ENCODE measurements at regions not wholly inside any gene's neighbourhood (a gene's known extent, or its start where the extent isn't known, plus 50 kb on each side); places are given as distances from the start of the nearest gene placed in this dataset.

DNA sequence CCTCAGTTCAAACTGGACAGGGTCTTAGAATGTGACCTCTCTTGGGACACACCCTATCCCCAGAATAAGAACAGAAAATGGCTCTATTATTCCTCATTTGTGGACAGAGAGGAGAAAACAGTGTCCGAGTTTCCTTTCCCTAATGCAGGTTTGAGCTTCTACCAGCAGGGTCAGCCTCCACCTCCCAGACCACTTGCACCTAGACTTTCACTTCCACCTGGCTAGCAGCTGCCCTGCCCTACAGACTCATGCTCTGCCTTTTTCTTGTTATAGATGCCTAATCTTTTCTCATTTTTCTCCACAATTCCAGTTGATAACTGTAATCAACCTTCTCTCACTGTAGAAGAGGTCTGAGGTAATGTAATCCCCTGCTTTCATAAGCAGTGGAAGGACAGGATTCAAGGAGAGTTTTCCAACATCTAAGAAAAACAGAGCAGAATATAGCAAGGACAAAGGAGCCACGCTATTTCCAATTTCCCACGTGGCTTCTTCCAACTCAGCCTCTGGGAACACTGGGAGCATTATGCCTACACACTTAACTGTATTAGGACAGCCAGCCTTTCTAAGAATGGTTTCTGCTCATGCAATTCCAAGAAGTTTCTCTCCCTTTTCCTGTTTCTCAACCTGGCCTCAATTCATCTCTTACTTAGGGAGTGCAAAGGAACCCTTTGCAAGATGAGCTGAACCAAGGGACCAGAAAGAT is 239.8 kb downstream of the BCL11A start:
- TF ChIP-seq, protein P1, sequence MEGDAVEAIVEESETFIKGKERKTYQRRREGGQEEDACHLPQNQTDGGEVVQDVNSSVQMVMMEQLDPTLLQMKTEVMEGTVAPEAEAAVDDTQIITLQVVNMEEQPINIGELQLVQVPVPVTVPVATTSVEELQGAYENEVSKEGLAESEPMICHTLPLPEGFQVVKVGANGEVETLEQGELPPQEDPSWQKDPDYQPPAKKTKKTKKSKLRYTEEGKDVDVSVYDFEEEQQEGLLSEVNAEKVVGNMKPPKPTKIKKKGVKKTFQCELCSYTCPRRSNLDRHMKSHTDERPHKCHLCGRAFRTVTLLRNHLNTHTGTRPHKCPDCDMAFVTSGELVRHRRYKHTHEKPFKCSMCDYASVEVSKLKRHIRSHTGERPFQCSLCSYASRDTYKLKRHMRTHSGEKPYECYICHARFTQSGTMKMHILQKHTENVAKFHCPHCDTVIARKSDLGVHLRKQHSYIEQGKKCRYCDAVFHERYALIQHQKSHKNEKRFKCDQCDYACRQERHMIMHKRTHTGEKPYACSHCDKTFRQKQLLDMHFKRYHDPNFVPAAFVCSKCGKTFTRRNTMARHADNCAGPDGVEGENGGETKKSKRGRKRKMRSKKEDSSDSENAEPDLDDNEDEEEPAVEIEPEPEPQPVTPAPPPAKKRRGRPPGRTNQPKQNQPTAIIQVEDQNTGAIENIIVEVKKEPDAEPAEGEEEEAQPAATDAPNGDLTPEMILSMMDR (conservative IDR thresholded peaks at IDR 0.05; ENCODE audit: control insufficient read depth, insufficient read depth, low read depth, low read length): no peak
- no peak overlapping the region for H3K4me3 ChIP-seq (ENCODE audit: control insufficient read depth, low read depth, low read length)
- no peak for DNase-seq (ENCODE audit: low read depth)

DNA sequence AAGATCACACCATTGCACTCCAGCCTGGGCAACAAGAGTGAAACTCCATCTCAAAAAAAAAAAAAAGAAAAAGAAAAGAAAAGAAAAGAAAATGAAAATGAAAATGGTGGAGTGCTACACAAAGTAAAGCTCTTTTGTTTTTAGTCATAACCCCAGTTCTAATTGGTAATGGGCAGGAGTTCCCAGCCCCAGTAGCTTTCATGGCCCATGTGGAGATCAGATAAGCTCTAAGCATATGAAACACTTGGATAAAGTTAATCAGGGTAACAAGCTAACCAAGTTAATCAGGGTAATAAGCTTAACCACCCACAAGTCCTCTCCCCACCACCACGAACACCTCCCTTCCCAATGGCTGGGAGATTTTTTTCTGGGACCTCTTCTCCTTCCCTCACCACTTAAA is 240.8 kb downstream of the BCL11A start:
- TF ChIP-seq, protein P1 (conservative IDR thresholded peaks at IDR 0.05; ENCODE audit: control insufficient read depth, insufficient read depth, low read depth, low read length): no peak
- DNase-seq (ENCODE audit: low read depth): no peak
- H3K4me3 ChIP-seq (ENCODE audit: control insufficient read depth, low read depth, low read length): no peak overlapping the region

DNA sequence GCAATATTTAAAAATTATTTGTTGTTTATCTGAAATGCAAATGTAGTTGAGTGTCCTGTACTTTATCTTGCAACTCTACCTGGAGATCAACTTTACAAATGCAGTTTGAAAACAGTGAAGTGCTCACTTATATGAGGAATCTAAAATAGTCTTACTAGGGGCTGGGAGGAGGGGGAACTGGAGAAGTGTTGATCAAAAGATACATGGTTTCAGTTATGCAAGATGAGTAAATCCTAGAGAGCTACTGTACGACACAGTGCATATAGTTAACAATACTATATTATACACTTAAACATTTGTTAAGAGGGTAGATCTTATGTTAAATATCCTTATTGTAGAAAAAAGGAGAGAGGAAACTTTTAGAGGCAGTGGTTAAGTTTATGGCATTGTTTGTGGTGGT is 241.9 kb downstream of the BCL11A start:
- DNase-seq (ENCODE audit: low read depth): no peak
- TF ChIP-seq, protein P1 (conservative IDR thresholded peaks at IDR 0.05; ENCODE audit: control insufficient read depth, insufficient read depth, low read depth, low read length): no peak
- no peak overlapping the region for H3K4me3 ChIP-seq (ENCODE audit: control insufficient read depth, low read depth, low read length)

DNA sequence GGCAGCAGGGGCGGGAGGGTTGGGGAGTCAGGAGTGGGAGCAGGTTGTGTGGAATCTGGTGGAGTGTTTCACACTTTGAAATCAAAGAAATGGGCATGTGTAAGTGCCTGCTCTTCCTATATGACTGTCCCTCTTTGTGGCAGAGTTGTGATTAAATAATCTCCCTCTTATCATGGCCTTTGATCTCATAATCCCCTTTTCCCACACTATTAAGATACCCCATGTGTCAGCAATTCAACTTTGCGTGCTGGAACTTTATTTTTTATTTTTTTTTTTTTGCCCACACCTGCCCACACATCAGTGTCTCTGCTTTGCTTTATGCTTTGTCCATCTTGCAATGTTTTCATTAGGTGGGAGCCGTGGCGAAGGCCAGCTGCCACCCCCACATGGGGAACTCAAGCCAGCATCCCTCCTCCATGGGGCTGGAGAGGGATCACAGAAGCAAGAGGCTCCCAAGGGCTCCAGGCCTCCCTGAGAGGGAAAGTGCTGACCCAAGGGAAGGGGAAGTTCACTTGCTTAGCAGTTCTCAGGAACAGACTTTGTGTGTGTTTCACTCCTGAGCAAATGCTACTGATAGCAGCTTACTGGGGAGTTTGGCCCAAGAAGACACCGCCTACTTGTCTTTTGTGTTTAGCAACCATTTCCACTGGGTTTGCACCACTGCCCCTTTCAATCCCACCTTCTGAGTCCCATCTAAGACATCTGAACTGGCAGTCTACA is 243.4 kb downstream of the BCL11A start:
- TF ChIP-seq, protein P1 (conservative IDR thresholded peaks at IDR 0.05; ENCODE audit: control insufficient read depth, insufficient read depth, low read depth, low read length): no peak
- no peak overlapping the region for H3K4me3 ChIP-seq (ENCODE audit: control insufficient read depth, low read depth, low read length)
- no peak for DNase-seq (ENCODE audit: low read depth)

DNA sequence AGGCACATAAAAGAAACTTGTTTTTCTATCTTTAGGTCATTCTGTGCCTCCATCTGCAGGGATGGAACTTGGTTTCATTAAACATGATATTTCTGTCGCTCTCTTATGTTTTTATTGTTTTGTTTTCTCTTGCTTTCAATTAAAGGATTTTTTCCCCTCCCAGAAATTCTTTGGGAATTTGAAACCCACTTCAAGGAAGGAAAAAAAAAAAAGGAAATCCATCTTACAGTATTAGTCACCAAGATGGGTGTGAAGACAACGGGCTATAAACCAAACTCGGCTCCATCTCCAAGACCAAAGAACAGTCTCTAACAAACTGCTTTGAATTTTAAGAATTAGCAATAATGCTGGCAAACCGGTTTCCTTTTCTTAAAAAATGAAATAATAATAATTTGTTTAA is 244.1 kb downstream of the BCL11A start:
- DNase-seq (ENCODE audit: low read depth): no peak
- no peak overlapping the region for H3K4me3 ChIP-seq (ENCODE audit: control insufficient read depth, low read depth, low read length)
- TF ChIP-seq, protein P1 (conservative IDR thresholded peaks at IDR 0.05; ENCODE audit: control insufficient read depth, insufficient read depth, low read depth, low read length): no peak

DNA sequence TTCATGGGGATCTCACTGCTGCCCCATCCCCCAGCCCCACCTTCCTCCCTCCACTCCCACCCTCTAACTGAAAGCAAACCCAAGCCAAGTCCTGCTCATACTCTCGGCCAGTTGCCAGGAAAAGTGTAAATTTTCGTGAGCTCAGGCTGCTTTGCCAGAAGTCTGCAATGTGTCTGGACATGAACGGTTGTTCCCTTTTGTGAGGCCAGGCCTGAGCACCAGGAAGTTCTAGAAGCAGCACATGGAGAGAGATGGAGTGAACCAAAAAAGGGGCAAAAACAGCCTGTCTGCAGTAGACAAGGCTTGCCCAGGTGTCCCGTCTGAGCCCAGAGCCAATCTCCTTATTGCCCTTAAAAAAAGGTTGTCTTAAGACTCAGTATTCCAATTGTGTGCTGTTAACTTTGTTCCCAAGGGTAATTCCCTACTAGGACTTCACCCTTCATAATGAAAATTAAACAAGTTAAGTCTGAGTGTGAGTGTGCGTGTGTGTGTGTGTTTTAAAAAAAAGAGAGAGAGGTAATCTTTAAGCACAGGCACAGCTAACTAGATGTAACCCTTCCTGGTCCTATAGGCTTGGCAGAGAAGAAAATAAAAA is 247.1 kb downstream of the BCL11A start:
- TF ChIP-seq, protein P1 (conservative IDR thresholded peaks at IDR 0.05; ENCODE audit: control insufficient read depth, insufficient read depth, low read depth, low read length): no peak
- no peak overlapping the region for H3K4me3 ChIP-seq (ENCODE audit: control insufficient read depth, low read depth, low read length)
- no peak for DNase-seq (ENCODE audit: low read depth)
